ENCODE measurements at regions not wholly inside any gene's neighbourhood (a gene's known extent, or its start where the extent isn't known, plus 50 kb on each side); places are given as distances from the start of the nearest gene placed in this dataset.

DNA sequence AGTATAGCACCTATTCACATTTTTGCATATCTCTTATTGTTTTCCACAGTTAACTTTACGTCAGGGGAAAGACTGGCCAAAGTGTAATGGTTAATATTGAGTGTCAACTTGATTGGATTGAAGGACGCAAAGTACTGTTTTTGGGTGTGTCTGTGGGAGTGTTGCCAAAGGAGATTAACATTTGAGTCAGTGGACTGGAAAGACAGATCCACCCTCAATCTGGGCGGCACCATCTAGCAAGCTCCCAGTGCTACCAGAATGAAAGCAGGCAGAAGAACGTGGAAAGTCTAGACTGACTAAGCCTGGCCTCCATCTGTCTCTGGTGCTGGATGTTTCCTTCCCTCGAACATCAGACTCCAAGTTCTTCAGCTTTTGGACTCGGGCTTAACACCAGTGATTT is 1900.7 kb upstream of the RAG2 start:
- ATAC-seq (no peak), FAIRE-seq (no peak), DNase-seq (ENCODE audit: low spot score) (no peak)
- TF ChIP-seq ELF4 (CRISPR knock-in tag; IDR thresholded peaks at IDR 0.05; ENCODE audit: borderline replicate concordance) = no peak
- no peak for TF ChIP-seq RARG (CRISPR knock-in tag; IDR thresholded peaks at IDR 0.05; ENCODE audit: low read depth)
- no peak for TF ChIP-seq MZF1 (CRISPR knock-in tag; IDR thresholded peaks at IDR 0.05; ENCODE audit: borderline replicate concordance)
- TF ChIP-seq MBNL3 (CRISPR knock-in tag; conservative IDR thresholded peaks at IDR 0.05) = no peak
- TF ChIP-seq NR0B2 (CRISPR knock-in tag; IDR thresholded peaks at IDR 0.05) = no peak
- TF ChIP-seq MEF2D (CRISPR knock-in tag; IDR thresholded peaks at IDR 0.05) = no peak
- no peak for TF ChIP-seq ZNF121 (CRISPR knock-in tag; IDR thresholded peaks at IDR 0.05)
- no peak for TF ChIP-seq MYNN (CRISPR knock-in tag; IDR thresholded peaks at IDR 0.05; ENCODE audit: low read depth)
- TF ChIP-seq RFX5 (IDR thresholded peaks at IDR 0.05; ENCODE audit: low read depth, low read length) = no peak
- H3K4me2 ChIP-seq (ENCODE audit: low read depth, low read length) = no peak overlapping the region
- POLR2A ChIA-PET = no interaction called here
- intact Hi-C loops (cut with micrococcal nuclease; ENCODE audit: unreplicated experiment) (no loop called here), in situ Hi-C loops (cut with HindIII; ENCODE audit: extremely low pct_ligation_motif_present, low pct_unique_long_range_greater_than_20kb) (no loop called here)
- H3K4me3 ChIP-seq (replicated peaks in 1 of 3; ENCODE audit: insufficient read depth in 1 of 3, low read depth in 2 of 3, low read length in 3 of 3) = no peak overlapping the region
- 8% methylated on average over 5 of the region's 6 CpGs for WGBS (ENCODE audit: low lambda C conversion rate)
- no peaks in the 10 kb centered on the region for H4K20me1 ChIP-seq (ENCODE audit: insufficient read depth, low read length)
- no peak overlapping the region for H3K27ac ChIP-seq (ENCODE audit: extremely low read length, insufficient read depth, low read length)
- no peaks in the 10 kb centered on the region for H3K4me1 ChIP-seq (ENCODE audit: insufficient read depth, low read length)
- BruUV-seq (replicated peaks) = no TSS peak
- no peaks in the 10 kb centered on the region for H3K79me2 ChIP-seq (ENCODE audit: insufficient read depth, low read length)
- H3K9me3 ChIP-seq (ENCODE audit: low read length) = peaks cover 48% of the 10 kb centered on the region
- H3K9ac ChIP-seq (ENCODE audit: insufficient read depth, low read depth, low read length) = no peak overlapping the region
- no peaks in the 10 kb centered on the region for H3K27me3 ChIP-seq (ENCODE audit: control insufficient read depth in 1 of 2, insufficient read depth in 2 of 2, low read length in 2 of 2)
- CTCF ChIA-PET (ENCODE audit: low intra/inter-chr PET ratio, low total read pairs) = no interaction called here
- no peaks in the 10 kb centered on the region for H3K36me3 ChIP-seq (replicated peaks in 1 of 2; ENCODE audit: control insufficient read depth in 1 of 2, insufficient read depth in 2 of 2, low read length in 2 of 2)
- H2AFZ ChIP-seq (ENCODE audit: low read length) = no peak overlapping the region

DNA sequence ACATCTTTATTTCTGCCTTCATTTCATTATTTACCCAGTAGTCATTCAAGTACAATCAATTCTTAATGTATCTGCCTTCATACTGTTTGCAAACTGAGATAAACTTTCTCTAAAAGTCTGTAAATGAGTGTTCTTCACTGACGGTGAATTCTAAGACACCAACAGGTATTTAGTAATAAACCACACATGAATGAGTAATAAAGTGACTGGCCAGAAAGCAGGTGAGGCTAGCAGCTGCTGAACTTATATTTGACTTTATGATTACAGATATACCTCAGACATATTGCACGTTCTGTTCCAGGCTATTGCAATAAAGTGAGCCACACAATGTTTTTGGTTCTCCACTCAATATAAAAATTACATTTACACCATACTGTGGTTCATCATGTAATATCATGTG is 1894.0 kb upstream of the RAG2 start:
- no peak for FAIRE-seq
- BruUV-seq (replicated peaks) = no TSS peak

More for the DNA sequence above, 1894.0 kb upstream of the RAG2 start:
- Histone ChIP-seq H3K4me3 (replicated peaks in 1 of 3; ENCODE audit: insufficient read depth in 1 of 3, low read depth in 2 of 3, low read length in 3 of 3) (no peak overlapping the region), H3K79me2 (ENCODE audit: insufficient read depth, low read length) (no peaks in the 10 kb centered on the region), H3K4me2 (ENCODE audit: low read depth, low read length) (no peak overlapping the region), H3K27me3 (ENCODE audit: control insufficient read depth in 1 of 2, insufficient read depth in 2 of 2, low read length in 2 of 2) (no peaks in the 10 kb centered on the region), H2AFZ (ENCODE audit: low read length) (no peak overlapping the region), H4K20me1 (ENCODE audit: insufficient read depth, low read length) (no peaks in the 10 kb centered on the region), H3K27ac (ENCODE audit: extremely low read length, insufficient read depth, low read length) (no peak overlapping the region), H3K9ac (ENCODE audit: insufficient read depth, low read depth, low read length) (no peak overlapping the region), H3K4me1 (ENCODE audit: insufficient read depth, low read length) (no peaks in the 10 kb centered on the region), H3K9me3 (ENCODE audit: low read length) (peaks cover 36% of the 10 kb centered on the region), H3K36me3 (replicated peaks in 1 of 2; ENCODE audit: control insufficient read depth in 1 of 2, insufficient read depth in 2 of 2, low read length in 2 of 2) (no peaks in the 10 kb centered on the region)
- 12% methylated on average over 2 of the region's 2 CpGs for WGBS (ENCODE audit: low lambda C conversion rate)
- ATAC-seq = no peak
- no peak for DNase-seq (ENCODE audit: low spot score)
- ChIA-PET CTCF (ENCODE audit: low intra/inter-chr PET ratio, low total read pairs) (no interaction called here), POLR2A (no interaction called here)
- intact Hi-C loops (cut with micrococcal nuclease; ENCODE audit: unreplicated experiment) (no loop called here), in situ Hi-C loops (cut with HindIII; ENCODE audit: extremely low pct_ligation_motif_present, low pct_unique_long_range_greater_than_20kb) (no loop called here)
- TF ChIP-seq ZBTB7A (CRISPR knock-in tag; IDR thresholded peaks at IDR 0.05) = no peak
- TF ChIP-seq, protein P1, sequence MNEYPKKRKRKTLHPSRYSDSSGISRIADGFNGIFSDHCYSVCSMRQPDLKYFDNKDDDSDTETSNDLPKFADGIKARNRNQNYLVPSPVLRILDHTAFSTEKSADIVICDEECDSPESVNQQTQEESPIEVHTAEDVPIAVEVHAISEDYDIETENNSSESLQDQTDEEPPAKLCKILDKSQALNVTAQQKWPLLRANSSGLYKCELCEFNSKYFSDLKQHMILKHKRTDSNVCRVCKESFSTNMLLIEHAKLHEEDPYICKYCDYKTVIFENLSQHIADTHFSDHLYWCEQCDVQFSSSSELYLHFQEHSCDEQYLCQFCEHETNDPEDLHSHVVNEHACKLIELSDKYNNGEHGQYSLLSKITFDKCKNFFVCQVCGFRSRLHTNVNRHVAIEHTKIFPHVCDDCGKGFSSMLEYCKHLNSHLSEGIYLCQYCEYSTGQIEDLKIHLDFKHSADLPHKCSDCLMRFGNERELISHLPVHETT (CRISPR knock-in tag; conservative IDR thresholded peaks at IDR 0.05) = no peak
- no peak for TF ChIP-seq KDM1A (CRISPR knock-in tag; IDR thresholded peaks at IDR 0.05)
- no peak for TF ChIP-seq ZNF547 (CRISPR knock-in tag; IDR thresholded peaks at IDR 0.05)
- TF ChIP-seq ZNF530 (CRISPR knock-in tag; IDR thresholded peaks at IDR 0.05; ENCODE audit: low read depth) = no peak
- TF ChIP-seq DNMT3B (CRISPR knock-in tag; conservative IDR thresholded peaks at IDR 0.05) = no peak
- no peak for TF ChIP-seq BCL6 (CRISPR knock-in tag; IDR thresholded peaks at IDR 0.05)

All from HepG2 (cell line).